ENCODE measurements at regions not wholly inside any gene's neighbourhood (a gene's known extent, or its start where the extent isn't known, plus 50 kb on each side); places are given as distances from the start of the nearest gene placed in this dataset.

DNA sequence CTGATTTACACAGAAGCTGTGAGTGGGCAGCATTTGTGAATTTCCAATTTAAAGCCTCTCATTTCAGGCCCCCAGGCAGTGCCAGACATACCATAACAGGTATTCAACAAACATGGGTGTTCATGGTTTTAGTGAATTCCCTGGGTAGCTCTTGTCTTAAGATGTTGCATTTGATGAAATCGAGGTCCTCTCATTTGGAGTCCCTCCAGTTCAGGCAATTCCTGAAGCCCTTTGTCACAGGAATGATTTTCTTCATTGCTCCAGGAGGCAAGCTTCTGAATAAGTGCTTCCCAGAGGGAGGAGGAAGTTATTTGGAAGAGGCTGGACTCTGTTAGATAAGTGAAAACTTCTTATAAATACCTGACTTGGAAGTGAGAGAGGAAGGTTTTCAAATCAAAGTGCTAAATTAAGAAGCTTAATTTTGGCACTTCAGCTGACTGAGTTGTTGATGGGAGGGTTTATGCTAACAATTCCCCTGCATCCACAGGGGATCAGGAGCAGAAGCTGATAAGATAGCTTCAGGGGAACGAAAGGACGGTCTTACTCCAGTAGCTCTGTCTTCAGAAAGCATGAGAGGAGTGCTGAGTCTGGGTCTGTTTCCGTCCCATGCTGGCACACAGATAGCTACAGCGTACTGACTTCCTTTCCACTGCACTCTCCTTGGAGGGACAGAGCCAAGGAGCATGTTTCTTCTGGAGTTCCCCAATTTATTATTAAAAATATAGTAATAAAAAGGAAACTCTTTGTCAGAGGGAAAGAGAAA, 543.1 kb downstream of the GBA3 start:
- DNase-seq (ENCODE audit: low read depth), result no peak
- TF ChIP-seq, protein P1, sequence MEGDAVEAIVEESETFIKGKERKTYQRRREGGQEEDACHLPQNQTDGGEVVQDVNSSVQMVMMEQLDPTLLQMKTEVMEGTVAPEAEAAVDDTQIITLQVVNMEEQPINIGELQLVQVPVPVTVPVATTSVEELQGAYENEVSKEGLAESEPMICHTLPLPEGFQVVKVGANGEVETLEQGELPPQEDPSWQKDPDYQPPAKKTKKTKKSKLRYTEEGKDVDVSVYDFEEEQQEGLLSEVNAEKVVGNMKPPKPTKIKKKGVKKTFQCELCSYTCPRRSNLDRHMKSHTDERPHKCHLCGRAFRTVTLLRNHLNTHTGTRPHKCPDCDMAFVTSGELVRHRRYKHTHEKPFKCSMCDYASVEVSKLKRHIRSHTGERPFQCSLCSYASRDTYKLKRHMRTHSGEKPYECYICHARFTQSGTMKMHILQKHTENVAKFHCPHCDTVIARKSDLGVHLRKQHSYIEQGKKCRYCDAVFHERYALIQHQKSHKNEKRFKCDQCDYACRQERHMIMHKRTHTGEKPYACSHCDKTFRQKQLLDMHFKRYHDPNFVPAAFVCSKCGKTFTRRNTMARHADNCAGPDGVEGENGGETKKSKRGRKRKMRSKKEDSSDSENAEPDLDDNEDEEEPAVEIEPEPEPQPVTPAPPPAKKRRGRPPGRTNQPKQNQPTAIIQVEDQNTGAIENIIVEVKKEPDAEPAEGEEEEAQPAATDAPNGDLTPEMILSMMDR (IDR thresholded peaks at IDR 0.05; ENCODE audit: insufficient read depth, low read depth, low read length), result no peak

DNA sequence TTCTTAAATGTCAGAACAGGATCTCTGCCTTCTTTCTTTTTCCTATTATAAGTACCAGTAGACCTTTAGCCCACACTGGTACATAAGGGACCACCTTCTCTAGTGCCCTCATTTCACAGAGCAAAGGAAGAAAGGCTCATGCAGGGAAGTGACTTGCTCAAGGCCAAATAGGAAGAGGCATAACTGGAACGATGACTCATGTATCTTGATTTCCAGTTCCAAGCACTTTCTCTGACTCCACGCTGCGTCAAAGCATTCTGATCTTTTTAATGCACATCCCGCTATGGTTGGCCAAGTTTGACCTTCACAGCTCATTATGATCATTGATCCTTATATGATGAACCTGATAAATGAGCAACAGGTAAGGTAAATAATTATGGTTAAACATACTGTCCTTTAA, 542.0 kb downstream of the GBA3 start:
- no peak for DNase-seq (ENCODE audit: low read depth)
- TF ChIP-seq, protein P1 (IDR thresholded peaks at IDR 0.05; ENCODE audit: insufficient read depth, low read depth, low read length), result no peak
- no peak overlapping the region for H3K4me3 ChIP-seq (ENCODE audit: low read depth, low read length)

More for the DNA sequence above, 543.1 kb downstream of the GBA3 start:
- no peak overlapping the region for H3K4me3 ChIP-seq (ENCODE audit: low read depth, low read length)

- no peak for DNase-seq (ENCODE audit: low read depth)
- H3K4me3 ChIP-seq (ENCODE audit: low read depth, low read length), result no peak overlapping the region
- TF ChIP-seq, protein P1 (IDR thresholded peaks at IDR 0.05; ENCODE audit: insufficient read depth, low read depth, low read length), result no peak
These were observed 541.3 kb downstream of the GBA3 start for GRCh38 chr4:23234018-23234417.

GRCh38 chr4:23233596-23233995, 540.9 kb downstream of the GBA3 start:
- H3K4me3 ChIP-seq (ENCODE audit: low read depth, low read length), result no peak overlapping the region
- TF ChIP-seq, protein P1 (IDR thresholded peaks at IDR 0.05; ENCODE audit: insufficient read depth, low read depth, low read length), result no peak
- no peak for DNase-seq (ENCODE audit: low read depth)

GRCh38 chr4:23232987-23233386, 540.2 kb downstream of the GBA3 start:
- DNase-seq (ENCODE audit: low read depth), result no peak
- H3K4me3 ChIP-seq (ENCODE audit: low read depth, low read length), result no peak overlapping the region
- TF ChIP-seq, protein P1 (IDR thresholded peaks at IDR 0.05; ENCODE audit: insufficient read depth, low read depth, low read length), result no peak

DNA sequence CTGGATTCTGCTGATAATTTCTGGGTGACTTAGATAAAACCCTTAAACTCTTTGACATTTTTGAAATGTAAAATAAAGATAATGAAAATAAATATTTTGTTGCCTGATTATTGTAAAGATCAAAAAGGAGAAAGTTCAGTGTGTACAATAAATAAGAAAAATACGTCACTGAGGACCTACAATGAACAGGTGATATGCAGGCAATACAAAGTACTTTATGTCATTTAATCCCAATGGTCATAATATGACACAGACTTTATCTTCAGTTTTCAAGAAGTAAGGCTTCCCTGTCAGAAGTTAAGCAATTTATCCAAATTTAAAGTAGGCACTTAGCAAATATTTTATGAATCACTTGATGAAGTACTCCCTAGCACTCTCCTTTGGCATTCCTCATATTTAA, 532.8 kb downstream of the GBA3 start:
- H3K4me3 ChIP-seq (ENCODE audit: low read depth, low read length), result no peak overlapping the region
- TF ChIP-seq, protein P1 (IDR thresholded peaks at IDR 0.05; ENCODE audit: insufficient read depth, low read depth, low read length), result no peak
- no peak for DNase-seq (ENCODE audit: low read depth)

Data from fibroblast of villous mesenchyme (primary cell).